Activated T-cell treated with anti-CD3 and anti-CD28 coated beads, Interleukin-2, amount 50 U/mL, for 1 hour (primary cell): ENCODE measurements at regions not wholly inside any gene's neighbourhood (a gene's known extent, or its start where the extent isn't known, plus 50 kb on each side); places are given as distances from the start of the nearest gene placed in this dataset.
"Not testable (repeated sequence)": the region's sequence is repeated elsewhere in the genome, so short reads cannot be mapped to it uniquely, and the experiment has no call there.

Source experiments
- DNase-seq: peaks from one replicate; pipeline ENCODE4 v3.0.0-alpha.2; 2020

GRCh38 chr3:13766128-13766527 lies 113.7 kb downstream of the WNT7A start:
- DNase-seq, result no peak

GRCh38 chr3:13764161-13764560 lies 115.7 kb downstream of the WNT7A start:
- no peak for DNase-seq

GRCh38 chr3:13762906-13763305 lies 117.0 kb downstream of the WNT7A start:
- no peak for DNase-seq

DNA sequence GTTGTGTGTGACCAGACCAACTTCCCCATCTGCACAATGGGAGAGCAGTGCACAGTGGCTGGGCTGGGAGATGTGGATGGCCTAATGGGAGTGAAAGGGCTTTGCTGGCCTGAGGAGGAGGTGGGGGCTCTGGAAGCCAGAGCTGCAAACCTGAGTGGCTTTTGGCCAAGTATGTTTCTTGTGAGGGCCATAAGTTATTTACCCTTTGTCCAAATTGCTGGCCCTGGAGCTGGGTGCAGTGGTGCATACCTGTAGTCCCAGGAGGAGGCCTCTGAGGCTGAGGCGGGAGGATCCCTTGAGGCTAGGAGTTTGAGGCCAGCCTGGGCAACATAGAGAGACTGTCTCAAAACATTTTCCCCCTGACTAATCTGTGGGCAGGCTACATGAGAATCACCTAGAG lies 129.1 kb downstream of the WNT7A start:
- no peak for DNase-seq

DNA sequence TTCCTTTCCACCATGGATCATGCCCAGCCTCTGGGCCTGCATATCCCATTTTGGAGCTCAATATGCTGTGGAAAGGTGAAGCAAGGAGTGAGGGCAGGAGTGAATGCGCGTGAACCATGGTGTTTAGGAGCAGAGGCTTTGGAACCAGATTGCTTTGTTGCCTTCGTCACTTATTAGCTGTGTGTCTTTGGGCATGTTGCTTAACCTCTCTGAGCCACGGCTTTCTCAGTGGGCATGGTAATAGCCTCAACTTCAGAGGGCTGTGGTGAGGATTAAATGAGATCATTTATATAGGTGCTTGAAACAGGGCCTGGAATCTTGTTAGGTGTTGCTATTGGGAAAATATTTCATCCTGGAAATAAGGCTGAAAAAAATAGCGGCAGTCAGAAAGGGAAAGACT lies 129.7 kb downstream of the WNT7A start:
- no peak for DNase-seq

DNA sequence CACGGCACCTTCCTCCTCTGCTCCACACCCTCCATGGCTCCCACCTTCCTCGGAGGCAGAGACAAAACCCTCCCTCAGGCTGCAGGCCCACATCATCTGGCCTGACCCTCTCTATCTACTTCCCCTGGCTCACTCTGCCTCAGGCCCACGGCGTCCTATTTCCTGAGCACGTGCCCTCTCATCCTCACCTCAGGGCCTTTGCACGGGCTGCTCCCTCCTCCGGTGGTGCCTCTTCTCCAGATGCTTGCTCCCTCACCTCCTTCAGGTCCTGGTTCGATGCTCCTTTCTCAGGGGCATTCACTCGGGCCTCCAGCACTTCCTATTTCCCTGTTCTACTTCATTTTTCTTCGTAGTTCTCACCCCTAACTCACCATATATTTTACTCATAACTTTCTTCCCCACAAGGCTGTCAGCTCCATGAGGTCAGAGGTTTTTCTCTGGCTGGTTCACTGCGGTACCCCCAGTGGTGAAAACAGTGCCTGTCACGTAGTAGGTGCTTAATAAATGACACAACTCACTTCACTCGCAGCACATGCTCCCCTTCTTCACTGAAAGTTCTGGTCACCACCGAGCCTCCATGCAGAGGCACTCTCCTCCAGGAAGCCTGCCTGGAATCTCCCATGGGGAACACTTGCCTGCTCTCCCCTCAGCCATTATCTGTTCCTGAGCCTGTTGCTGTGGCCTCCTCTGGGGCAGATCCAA lies 130.7 kb downstream of the WNT7A start:
- DNase-seq, result no peak

GRCh38 chr3:13748276-13748879 lies 131.5 kb downstream of the WNT7A start:
- DNase-seq, result no peak

DNA sequence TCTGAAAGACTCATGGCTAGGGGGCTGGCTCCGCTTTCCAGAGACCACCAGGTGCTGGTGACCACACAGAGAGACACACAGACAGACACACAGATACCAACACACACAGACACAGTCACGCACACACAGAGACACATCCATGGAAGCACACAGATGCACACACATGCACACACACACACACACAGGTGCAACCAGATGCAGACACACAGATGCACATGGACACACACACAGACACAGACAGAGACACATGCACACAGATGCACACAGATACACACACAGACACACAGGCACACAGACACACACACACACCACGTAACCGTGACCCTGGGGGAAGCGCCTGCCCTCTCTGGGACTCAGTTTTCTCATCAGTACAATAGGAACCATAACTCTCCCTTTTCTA lies 132.2 kb downstream of the WNT7A start:
- no peak for DNase-seq

DNA sequence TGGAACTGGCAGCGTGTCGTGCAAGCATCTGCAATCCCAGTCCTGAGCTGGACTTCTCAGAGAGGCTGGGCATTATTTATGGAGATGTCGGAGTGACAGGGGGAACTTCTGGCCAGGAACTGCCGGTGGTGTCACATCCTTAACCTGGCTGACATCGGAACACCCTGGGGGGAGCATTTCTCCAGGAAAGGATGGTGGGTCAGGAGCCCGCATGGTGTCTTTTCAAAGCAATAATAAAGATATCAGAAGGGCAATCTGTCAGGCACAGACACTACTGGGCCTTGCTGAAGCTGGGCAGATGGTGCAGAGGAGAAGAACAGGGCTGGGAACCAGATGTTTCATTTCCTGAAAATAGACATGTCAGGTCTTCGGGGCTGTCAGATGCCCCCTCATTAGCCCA lies 133.5 kb downstream of the WNT7A start:
- no peak for DNase-seq

DNA sequence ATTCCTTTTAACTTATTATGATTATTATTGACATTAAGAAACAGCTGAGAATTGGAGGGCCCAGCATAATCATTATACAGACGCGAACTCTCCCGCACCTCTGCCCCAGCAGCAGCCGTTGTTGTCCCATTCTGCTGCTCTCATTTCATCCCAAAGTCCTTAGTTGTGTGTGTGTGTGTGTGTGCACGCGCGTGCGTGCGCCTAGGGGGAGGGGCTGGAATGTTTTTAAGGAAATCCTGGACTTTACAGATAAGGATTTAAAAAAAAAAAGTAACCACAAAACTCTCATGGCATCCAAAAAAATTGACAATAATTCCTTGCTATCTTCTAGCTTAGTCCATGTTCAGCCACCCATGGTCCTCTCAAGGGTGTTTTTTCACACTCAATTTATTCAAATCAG lies 134.2 kb downstream of the WNT7A start:
- no peak for DNase-seq

DNA sequence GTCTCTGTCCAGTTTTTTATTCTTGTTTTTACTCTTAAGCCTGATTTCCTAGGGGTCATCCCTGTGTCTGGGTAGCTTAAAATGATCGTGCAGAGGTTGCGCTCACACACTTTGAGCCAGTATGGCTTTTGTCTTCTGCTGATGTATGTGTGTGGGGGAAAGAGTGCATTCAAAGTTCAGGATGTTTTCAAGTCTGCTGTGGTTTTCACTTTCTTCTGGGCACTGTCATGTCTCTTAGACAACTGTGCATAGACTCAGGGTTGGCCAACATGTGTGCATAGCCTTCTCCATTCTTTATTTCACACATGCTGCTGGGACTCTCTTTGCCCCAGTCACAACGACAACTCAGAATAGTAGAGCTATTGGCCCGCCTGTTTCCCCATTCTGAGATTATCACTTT lies 139.1 kb downstream of the WNT7A start:
- DNase-seq, result no peak

- DNase-seq, result not testable (repeated sequence)
Measured at GRCh38 chr3:13733726-13734125, 146.1 kb downstream of the WNT7A start.

DNA sequence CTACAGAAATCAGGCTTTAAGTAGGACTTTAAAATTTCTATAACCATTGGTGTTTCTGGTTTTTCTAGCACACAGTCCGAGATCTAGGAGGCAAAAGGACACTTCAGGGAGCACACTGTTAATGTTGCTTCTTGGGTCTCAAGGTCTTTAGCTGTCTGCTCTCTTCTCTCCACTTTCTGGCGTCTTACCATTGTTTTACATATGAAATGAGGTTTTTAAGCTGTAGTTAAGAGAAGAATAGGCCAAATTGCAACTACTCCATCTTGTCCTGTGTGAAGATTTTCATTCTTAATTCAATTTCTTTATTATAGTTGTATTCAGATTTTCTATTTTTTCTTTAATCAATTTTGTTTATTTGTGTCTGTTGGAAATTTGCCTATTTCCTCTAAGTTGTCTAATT lies 151.4 kb downstream of the WNT7A start:
- no peak for DNase-seq

DNA sequence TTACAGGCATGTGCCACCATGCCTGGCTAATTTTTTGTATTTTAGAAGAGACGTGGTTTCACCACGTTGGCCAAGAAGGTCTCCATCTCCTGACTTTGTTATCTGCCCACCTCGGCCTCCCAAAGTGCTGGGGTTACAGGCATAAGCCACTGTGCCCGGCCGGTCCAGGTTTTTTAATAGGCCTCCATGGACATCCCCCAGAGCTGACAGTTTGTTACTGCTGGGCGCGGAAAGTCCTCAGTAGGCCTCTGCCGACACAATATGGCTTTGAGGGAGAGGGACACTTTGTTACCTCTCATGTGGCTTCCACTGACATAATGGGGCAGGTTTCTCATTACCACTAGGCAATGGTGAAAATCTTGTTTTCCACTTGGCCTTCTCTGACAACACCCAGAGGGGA lies 152.0 kb downstream of the WNT7A start:
- peak; percentile 6 for DNase-seq

DNA sequence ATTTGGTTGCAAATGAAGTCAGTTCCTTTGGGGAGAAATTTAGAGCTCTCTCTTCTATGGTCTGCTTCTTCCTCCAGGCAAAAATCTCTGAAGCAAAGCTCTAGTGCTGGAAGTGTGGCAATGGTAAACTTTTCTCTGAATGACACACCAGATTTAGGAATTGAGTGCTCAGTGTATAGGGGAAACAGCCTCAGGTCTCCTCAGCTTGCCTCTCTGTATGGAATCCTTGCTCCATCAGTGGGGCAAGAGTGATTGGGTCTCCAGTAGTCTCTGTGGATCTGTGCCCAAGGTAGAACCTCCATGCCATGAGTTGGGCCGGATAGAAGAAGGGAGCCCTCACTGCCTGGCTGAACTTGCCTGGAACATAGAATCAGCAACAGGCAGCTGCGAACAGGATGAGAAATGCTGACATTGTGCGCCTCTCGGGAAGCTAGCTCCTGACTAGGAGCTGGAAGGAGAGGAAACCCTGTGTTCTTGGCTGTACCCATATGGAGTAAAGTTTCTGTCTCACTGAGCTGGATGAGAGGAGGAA lies 156.1 kb downstream of the WNT7A start:
- DNase-seq, result no peak

DNA sequence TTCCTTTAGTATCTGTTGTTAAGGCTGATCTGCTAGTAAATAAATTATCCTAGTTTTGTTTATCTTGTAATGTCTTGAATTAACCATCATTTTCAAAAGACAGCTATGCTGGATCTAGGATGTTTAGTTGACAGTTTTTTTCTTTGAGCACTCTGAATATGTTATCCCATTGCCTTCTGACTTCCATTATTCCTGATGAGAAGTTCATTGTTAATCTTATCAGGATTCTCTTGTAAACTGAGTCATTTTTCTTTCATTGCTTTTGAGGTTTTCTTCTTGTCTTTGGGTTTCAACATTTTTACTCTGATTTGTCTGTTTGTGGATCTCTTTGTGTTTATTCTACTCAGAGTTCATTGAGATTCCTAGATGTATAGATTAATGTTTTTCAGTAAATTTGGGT lies 157.7 kb downstream of the WNT7A start:
- no peak for DNase-seq

GRCh38 chr3:13718436-13718835 lies 161.4 kb downstream of the WNT7A start:
- DNase-seq, result peak; percentile 10

- DNase-seq, result no peak
Measured at GRCh38 chr3:13718000-13718399, 161.9 kb downstream of the WNT7A start.

- no peak for DNase-seq
Measured at GRCh38 chr3:13717222-13717895, 162.5 kb downstream of the WNT7A start.

DNA sequence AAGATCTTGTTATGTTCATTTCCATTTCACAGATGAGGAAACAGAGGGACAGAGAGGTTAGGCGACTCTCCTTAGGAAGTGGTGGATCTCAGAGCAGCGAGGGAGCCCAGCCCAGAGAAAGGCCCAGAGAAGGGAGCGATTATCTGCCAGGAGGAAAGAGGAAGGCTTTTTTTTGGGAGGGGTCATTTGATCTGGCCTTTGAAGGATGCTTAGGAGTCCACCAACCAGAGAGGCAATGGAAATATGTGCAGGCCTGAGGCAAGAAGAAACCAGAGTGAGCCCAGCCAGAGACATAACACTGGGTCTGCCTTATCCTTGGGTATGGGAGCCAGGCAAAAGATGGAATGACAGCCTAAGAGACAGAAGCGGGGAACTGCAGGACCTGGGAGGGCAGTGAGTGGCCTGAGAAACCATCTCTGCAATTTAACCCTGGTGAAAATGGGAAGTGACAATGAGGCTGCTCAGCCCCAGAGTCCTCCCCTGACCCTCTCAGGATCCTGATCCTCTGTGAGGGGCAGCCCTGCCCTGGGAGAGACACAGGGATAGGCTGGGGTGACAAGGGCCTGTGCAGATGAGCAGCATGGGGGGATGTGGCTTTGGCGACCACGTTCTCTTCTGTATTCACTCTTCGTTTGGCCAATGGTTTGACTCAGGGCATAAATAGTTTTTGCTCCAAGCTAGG lies 163.2 kb downstream of the WNT7A start:
- DNase-seq, result no peak

DNA sequence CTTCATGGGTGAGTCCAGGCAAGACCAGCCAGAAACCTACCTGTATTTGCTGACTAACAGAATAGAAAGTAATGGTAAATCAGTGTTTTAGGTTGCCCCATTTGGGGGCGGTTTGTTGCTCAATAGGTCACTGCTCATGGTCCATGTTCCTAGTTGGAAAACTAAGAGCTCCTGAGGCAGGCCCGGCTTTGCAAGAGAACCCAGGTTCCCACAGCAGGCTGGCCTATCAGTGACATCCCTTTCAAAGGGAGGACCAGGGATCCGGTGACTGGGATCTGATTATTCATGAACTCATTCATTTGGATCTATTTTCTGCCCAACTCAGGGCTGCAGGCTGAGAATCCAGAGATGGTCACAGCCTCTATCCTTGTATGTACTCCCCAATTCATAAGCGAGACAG lies 163.9 kb downstream of the WNT7A start:
- no peak for DNase-seq

GRCh38 chr3:13715167-13715954 lies 164.5 kb downstream of the WNT7A start:
- peak; percentile 8 for DNase-seq
